HepG2 (cell line): ENCODE measurements at regions not wholly inside any gene's neighbourhood (a gene's known extent, or its start where the extent isn't known, plus 50 kb on each side); places are given as distances from the start of the nearest gene placed in this dataset.
A peak's percentile ranks its signal among the peaks of the same experiment; 100 is the strongest.
"Not testable (repeated sequence)": the region's sequence is repeated elsewhere in the genome, so short reads cannot be mapped to it uniquely, and the experiment has no call there.

Source experiments
- ATAC-seq: fragments of 200-7000 bp; cut with Tn5 transposase; 3 replicates; pipeline ENCODE4 v1.9.1; 2020; ENCODE audit warnings: mild to moderate bottlenecking, moderate library complexity
- BruUV-seq: library from RNA; stranded (reverse); fragments of 400-500 nt; replicated peaks from 2 replicates; lab custom pipeline; 2021; lab: Mats Ljungman, UMichigan
- CTCF ChIA-PET: fragments of 300-600 bp; formaldehyde crosslinking; extraction: SDS; loops from one replicate; lab custom pipeline; 2021; ENCODE audit warnings: low total read pairs, inconsistent platforms, low intra/inter-chr PET ratio; lab: Yijun Ruan, JAX
- POLR2A ChIA-PET: fragments of 350-600 bp; sonication (Branson Sonifier 250); formaldehyde crosslinking; loops from one replicate; lab custom pipeline; 2020; ENCODE audit warnings: antibody characterized with exemption, inconsistent platforms; lab: Yijun Ruan, JAX
- DNase-seq: peaks from one replicate; pipeline ENCODE4 v3.0.0-alpha.2; 2015; ENCODE audit warnings: low spot score
- FAIRE-seq: peaks from 3 replicates; lab custom pipeline; 2011; peaks lifted over from hg19 to GRCh38; lab: Jason Lieb, UNC
- H2AFZ ChIP-seq: one replicate; pipeline ENCODE4 v1.6.1; 2011; ENCODE audit warnings: low read length, inconsistent platforms
- H3K27ac ChIP-seq: fragments of 300-600 bp; 3 replicates; pipeline ENCODE4 v1.8.0; 2011; ENCODE audit warnings: mixed run types, mild to moderate bottlenecking, mixed read lengths, low read length, inconsistent platforms; ENCODE audit not compliant: insufficient read depth; ENCODE audit errors: extremely low read length
- H3K27me3 ChIP-seq, 2 experiments: fragments of 200-600 bp in 1 of 2; 2 replicates in 1 of 2; 3 replicates in 1 of 2; pipeline versions ENCODE4 v1.6.0 to v1.8.0; 2011; ENCODE audit warnings: low read length in 2 of 2, mild to moderate bottlenecking in 2 of 2, moderate library complexity in 2 of 2, inconsistent platforms in 1 of 2; ENCODE audit not compliant: insufficient read depth in 2 of 2, control insufficient read depth in 1 of 2
- H3K36me3 ChIP-seq, 2 experiments: fragments of 200-600 bp in 1 of 2; replicated peaks in 1 of 2; 2 replicates in 1 of 2; 3 replicates in 1 of 2; pipeline versions ENCODE4 v1.5.1 to v1.8.0; 2011; ENCODE audit warnings: low read length in 2 of 2, inconsistent platforms in 1 of 2; ENCODE audit not compliant: insufficient read depth in 2 of 2, control insufficient read depth in 1 of 2
- H3K4me1 ChIP-seq: 2 replicates; pipeline ENCODE4 v1.5.1; 2012; ENCODE audit warnings: low read length, inconsistent platforms; ENCODE audit not compliant: insufficient read depth
- H3K4me2 ChIP-seq: 2 replicates; pipeline ENCODE4 v1.6.0; 2011; ENCODE audit warnings: low read depth, low read length, inconsistent platforms
- H3K4me3 ChIP-seq, 3 experiments: fragments of 200-600 bp in 1 of 3; sonication (generic), shearing (Covaris generic) in 1 of 3; replicated peaks in 1 of 3; 2 replicates each; pipeline ENCODE4 v1.5.1; 2011 to 2016; ENCODE audit warnings: low read length in 3 of 3, inconsistent platforms in 2 of 3, low read depth in 2 of 3, mild to moderate bottlenecking in 2 of 3, control low read depth in 1 of 3, mixed read lengths in 1 of 3; ENCODE audit not compliant: insufficient read depth in 1 of 3
- H3K79me2 ChIP-seq: one replicate; pipeline ENCODE4 v1.6.1; 2011; ENCODE audit warnings: low read length, inconsistent platforms; ENCODE audit not compliant: insufficient read depth
- H3K9ac ChIP-seq: 2 replicates; pipeline ENCODE4 v1.6.0; 2011; ENCODE audit warnings: mild to moderate bottlenecking, low read depth, low read length, inconsistent platforms; ENCODE audit not compliant: insufficient read depth
- H3K9me3 ChIP-seq: 2 replicates; pipeline ENCODE4 v1.5.1; 2012; ENCODE audit warnings: mild to moderate bottlenecking, low read length
- H4K20me1 ChIP-seq: 2 replicates; pipeline ENCODE4 v1.6.0; 2011; ENCODE audit warnings: inconsistent platforms, mild to moderate bottlenecking, low read length, moderate library complexity; ENCODE audit not compliant: insufficient read depth
- BCL6 ChIP-seq: IDR thresholded peaks from 2 replicates; pipeline ENCODE4 v1.6.1; 2016; ENCODE audit warnings: missing genetic modification reagents, missing compliant biosample characterization
- GATAD2A ChIP-seq: IDR thresholded peaks from 2 replicates; pipeline ENCODE4 v1.6.1; 2016
- KDM5B ChIP-seq: sonication (generic); formaldehyde crosslinking; IDR thresholded peaks from 2 replicates; pipeline ENCODE4 v1.4.0; 2020; ENCODE audit warnings: missing genetic modification reagents, mild to moderate bottlenecking, borderline replicate concordance
- SP4 ChIP-seq: sonication (generic); formaldehyde crosslinking; IDR thresholded peaks from 2 replicates; pipeline ENCODE4 v1.8.1; 2023; ENCODE audit warnings: mild to moderate bottlenecking, missing genetic modification reagents
- WGBS: methylation state at CpG from one replicate; pipeline ENCODE4 v1.1.6; 2017; ENCODE audit warnings: low lambda C conversion rate; 5-methylcytosine and 5-hydroxymethylcytosine counted together
- in situ Hi-C: cut with HindIII; loops from 2 replicates; pipeline ENCODE4 v1.10.0; 2017; ENCODE audit warnings: low pct_unique_long_range_greater_than_20kb; ENCODE audit not compliant: extremely low pct_ligation_motif_present
- intact Hi-C: fragments of 100-400 bp; cut with micrococcal nuclease; formaldehyde crosslinking; loops from one replicate; pipeline ENCODE4 v1.10.0; 2022; ENCODE audit not compliant: unreplicated experiment

- WGBS: 94% methylated on average over 1 of the region's 1 CpG
- H3K36me3 ChIP-seq, DNase-seq, H3K4me3 ChIP-seq, H3K9ac ChIP-seq, intact Hi-C loops, BruUV-seq, H3K27ac ChIP-seq, H2AFZ ChIP-seq, H4K20me1 ChIP-seq, H3K79me2 ChIP-seq, H3K27me3 ChIP-seq, in situ Hi-C loops, POLR2A ChIA-PET, CTCF ChIA-PET, FAIRE-seq, H3K9me3 ChIP-seq: not testable (repeated sequence)
- TF ChIP-seq KDM5B (CRISPR knock-in tag): 0 out of 2 replicates have a peak, but pooled peaks have one; percentile 24
- TF ChIP-seq GATAD2A (CRISPR knock-in tag): 0 out of 2 replicates have a peak, but pooled peaks have one; percentile 4
- 0 out of 2 replicates have a peak, but pooled peaks have one; percentile 31 for TF ChIP-seq SP4
- Histone ChIP-seq H3K4me2 (peak overlapping the region; percentile 25; the same call in 1 of the 2 replicates), H3K4me1 (peaks cover 55% of the 10 kb centered on the region)
- peak; percentile 67 for ATAC-seq
Observed at GRCh38 chr3:30480156-30480555, 126.2 kb upstream of the TGFBR2 start.

GRCh38 chr3:30480587-30480986, 125.8 kb upstream of the TGFBR2 start:
- Histone ChIP-seq H3K27ac (no peak overlapping the region), H3K27me3 (no peaks in the 10 kb centered on the region), H3K4me3 (no peak overlapping the region), H2AFZ (no peak overlapping the region), H3K36me3 (no peaks in the 10 kb centered on the region), H3K9ac (no peak overlapping the region), H3K4me2 (no peak overlapping the region), H4K20me1 (no peaks in the 10 kb centered on the region), H3K4me1 (peaks cover 51% of the 10 kb centered on the region), H3K9me3 (no peaks in the 10 kb centered on the region), H3K79me2 (no peaks in the 10 kb centered on the region)
- intact Hi-C loops (no loop called here), in situ Hi-C loops (no loop called here)
- ATAC-seq (peak; percentile 69), DNase-seq (no peak), FAIRE-seq (no peak)
- no TSS peak for BruUV-seq
- POLR2A ChIA-PET: interaction anchor here (1.0 kb wide), 1 partner anchor 12 kb away, joined by 4 read pairs; no protein-coding TSS in a partner anchor
- CTCF ChIA-PET: no interaction called here
- TF ChIP-seq KDM5B (CRISPR knock-in tag) (no peak), BCL6 (peak; percentile 64)
